ENCODE measurements at regions not wholly inside any gene's neighbourhood (a gene's known extent, or its start where the extent isn't known, plus 50 kb on each side); places are given as distances from the start of the nearest gene placed in this dataset.

DNA sequence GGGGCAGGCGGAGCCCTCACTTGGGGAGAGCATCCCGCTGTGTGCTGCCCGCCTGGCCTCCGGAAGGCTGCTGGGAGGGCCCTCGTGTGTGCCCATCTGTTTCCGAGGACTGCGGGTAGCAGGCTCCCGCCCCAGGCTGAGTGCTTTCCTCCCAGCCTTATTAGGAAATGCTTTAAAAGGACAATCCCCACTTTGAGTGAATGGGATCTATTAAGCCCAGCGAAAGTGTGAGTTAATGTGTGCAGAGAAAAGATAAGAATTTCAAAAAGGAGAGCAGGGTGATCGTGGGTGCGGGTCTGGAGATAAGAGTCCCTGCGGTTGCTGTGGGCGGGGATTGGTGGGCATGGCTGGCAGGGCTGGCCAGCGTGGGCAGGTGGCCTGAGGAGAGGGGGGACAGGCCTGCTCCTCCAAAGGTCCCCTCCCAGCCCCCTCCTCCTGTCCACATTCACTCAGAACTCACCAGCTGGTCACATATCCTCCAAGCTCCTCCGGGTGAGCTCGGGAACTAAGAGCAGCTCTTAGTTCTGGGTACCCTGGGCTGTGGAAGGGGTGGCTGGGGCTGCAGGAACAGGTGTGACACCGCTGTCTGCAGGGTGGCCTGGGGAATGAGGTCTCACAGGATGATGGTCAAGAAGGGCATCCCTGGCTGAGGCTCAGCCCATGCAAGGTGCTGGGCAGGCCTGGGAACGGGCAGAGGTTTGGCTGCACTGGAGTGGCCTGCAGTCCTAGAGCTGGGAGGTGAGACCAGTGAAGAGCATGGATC is 1260.3 kb downstream of the BRD1 start:
- Histone ChIP-seq H3K4me1 (ENCODE audit: insufficient read depth, low read length) (no peaks in the 10 kb centered on the region), H3K4me3 (ENCODE audit: low read length) (no peak overlapping the region), H3K27me3 (ENCODE audit: insufficient read depth, low read length) (no peaks in the 10 kb centered on the region), H2AFZ (ENCODE audit: low read depth, low read length) (no peak overlapping the region), H3K36me3 (ENCODE audit: insufficient read depth, low read length) (no peaks in the 10 kb centered on the region), H3K9me3 (ENCODE audit: low read length) (peaks cover 4% of the 10 kb centered on the region)

DNA sequence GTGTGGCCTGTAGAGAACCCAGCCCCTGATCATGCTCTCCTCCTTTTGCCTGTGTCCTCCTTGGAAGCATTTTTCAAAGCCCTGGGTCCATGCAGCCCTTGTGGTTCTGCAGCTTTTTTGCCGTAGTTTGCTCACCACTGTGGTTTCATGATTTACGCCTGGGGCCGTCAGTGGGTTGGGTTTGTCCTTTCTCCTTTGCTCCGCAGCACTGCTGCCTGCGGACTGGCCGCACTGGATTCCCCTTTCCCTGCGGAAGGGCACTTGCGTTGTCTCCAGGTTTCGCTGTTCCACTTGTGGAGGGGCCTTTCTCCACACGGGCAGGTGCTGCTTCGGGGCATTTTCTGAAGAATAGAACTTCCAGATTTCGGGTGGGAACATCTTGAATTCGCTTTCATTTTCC is 1260.9 kb downstream of the BRD1 start:
- H3K36me3 ChIP-seq (ENCODE audit: insufficient read depth, low read length): no peaks in the 10 kb centered on the region
- H3K4me1 ChIP-seq (ENCODE audit: insufficient read depth, low read length): peaks cover 1% of the 10 kb centered on the region
- H3K4me3 ChIP-seq (ENCODE audit: low read length): no peak overlapping the region
- no peak overlapping the region for H2AFZ ChIP-seq (ENCODE audit: low read depth, low read length)
- no peaks in the 10 kb centered on the region for H3K27me3 ChIP-seq (ENCODE audit: insufficient read depth, low read length)
- H3K9me3 ChIP-seq (ENCODE audit: low read length): peaks cover 4% of the 10 kb centered on the region

DNA sequence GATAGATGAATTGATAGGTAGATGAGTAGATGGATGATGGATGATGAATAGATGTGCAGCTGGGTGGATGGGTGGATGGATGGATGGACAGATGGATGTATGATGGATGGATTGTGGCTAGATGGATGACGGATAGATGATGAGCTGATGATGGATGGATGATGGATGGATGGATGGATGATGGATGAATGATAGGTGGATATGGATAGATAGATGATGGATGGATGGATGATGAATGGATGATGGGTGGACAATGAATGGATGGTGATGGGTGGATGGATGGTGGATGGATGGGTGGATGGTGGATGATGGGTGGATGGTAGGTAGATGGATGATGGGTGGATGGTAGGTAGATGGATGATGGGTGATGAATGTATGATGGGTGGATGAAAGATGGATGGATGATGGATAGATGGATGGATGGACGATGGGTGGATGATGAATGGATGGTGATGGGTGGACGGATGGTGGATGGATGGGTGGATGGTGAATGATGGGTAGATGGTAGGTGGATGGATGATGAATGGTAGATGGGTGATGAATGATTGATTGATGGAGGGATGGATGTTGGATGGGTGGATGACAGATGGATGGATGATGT is 1261.7 kb downstream of the BRD1 start:
- H3K9me3 ChIP-seq (ENCODE audit: low read length): peaks cover 4% of the 10 kb centered on the region
- H3K27me3 ChIP-seq (ENCODE audit: insufficient read depth, low read length): no peaks in the 10 kb centered on the region
- no peaks in the 10 kb centered on the region for H3K36me3 ChIP-seq (ENCODE audit: insufficient read depth, low read length)
- H3K4me3 ChIP-seq (ENCODE audit: low read length): no peak overlapping the region
- H3K4me1 ChIP-seq (ENCODE audit: insufficient read depth, low read length): peaks cover 8% of the 10 kb centered on the region
- H2AFZ ChIP-seq (ENCODE audit: low read depth, low read length): no peak overlapping the region

DNA sequence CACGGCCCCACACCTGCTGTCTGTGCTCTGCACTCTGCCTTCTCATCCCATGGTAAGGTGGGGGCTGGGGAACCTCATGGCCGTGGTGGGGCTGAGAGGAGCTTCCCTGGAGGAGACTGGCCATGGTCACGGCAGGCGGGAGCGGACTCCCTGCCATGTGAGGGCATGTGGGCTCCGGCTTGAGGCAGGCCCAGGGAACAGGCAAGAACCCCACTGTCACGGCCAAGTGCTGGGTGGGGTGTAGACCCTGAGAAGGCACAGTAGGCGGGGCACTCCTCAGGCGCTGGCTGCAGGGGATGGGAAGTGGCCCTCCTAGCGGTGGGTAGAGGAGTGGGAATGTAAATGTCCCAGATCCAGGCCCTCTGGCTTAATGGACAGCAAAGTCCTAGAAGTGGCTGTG is 1262.7 kb downstream of the BRD1 start:
- H3K27me3 ChIP-seq (ENCODE audit: insufficient read depth, low read length): no peaks in the 10 kb centered on the region
- H3K4me3 ChIP-seq (ENCODE audit: low read length): no peak overlapping the region
- H2AFZ ChIP-seq (ENCODE audit: low read depth, low read length): no peak overlapping the region
- H3K9me3 ChIP-seq (ENCODE audit: low read length): peaks cover 2% of the 10 kb centered on the region
- peaks cover 8% of the 10 kb centered on the region for H3K4me1 ChIP-seq (ENCODE audit: insufficient read depth, low read length)
- no peaks in the 10 kb centered on the region for H3K36me3 ChIP-seq (ENCODE audit: insufficient read depth, low read length)

DNA sequence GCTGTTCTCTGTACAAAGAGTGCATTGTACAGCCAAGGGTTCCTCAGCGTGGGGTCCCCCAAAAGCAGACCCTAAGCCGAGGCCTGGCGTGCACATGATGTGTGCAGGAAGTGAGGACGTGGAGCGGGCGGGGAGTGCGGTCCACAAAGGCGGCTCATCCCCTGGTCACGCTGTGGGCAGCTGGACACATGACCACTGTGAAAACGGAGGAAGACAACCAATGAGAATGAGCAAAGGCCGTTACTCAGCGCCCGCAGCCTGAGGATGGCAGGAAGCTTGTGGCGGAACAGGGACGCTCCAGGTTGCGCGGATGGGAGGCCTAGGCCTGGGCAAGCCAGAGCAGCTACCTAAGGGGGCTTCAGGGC is 1263.7 kb downstream of the BRD1 start:
- Histone ChIP-seq H3K4me1 (ENCODE audit: insufficient read depth, low read length) (peaks cover 8% of the 10 kb centered on the region), H3K27me3 (ENCODE audit: insufficient read depth, low read length) (no peaks in the 10 kb centered on the region), H3K4me3 (ENCODE audit: low read length) (no peak overlapping the region), H3K9me3 (ENCODE audit: low read length) (no peaks in the 10 kb centered on the region), H3K36me3 (ENCODE audit: insufficient read depth, low read length) (no peaks in the 10 kb centered on the region), H2AFZ (ENCODE audit: low read depth, low read length) (no peak overlapping the region)

DNA sequence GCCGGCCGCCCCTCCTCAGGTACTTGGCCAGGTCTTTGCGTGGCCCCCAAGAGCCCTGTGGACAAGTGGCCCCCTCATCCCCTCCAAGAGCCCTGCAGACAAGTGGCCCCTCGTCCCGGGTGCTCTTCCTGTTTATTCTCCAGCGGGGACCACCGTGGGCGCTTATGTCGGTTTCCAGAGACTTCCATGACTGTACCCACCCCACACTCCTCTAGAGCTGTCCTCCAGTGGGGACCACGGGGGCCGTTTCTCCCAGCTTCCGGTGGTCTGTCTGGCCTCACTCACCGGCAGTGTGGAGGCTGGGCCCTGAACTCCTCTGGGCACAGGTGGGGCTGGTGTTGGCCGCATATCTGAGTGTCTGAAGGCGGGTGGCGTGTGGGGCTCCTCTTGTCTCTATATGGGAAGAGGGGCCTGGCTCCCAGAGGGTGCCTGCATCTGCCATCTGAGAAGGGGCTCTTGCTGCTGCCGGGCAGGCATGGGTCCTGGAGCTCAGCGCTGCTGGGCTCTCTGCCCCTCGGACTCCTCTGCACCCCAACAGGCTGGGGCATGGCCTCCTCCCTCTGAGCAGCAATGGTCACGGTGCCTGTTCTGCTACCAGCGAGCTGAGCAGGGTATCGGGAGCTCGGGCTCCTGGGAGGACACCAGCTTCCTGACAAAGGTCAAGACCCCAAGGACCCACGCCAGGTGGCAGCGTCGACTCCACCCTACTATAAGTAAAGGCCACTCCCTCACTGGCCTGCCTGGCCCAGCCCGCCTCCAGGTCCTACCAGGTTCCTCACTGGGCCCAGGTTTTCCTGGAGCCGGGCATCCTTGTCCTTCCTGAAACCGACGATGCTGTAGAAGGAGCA is 1264.3 kb downstream of the BRD1 start:
- H3K36me3 ChIP-seq (ENCODE audit: insufficient read depth, low read length): no peaks in the 10 kb centered on the region
- peaks cover 8% of the 10 kb centered on the region for H3K4me1 ChIP-seq (ENCODE audit: insufficient read depth, low read length)
- H3K27me3 ChIP-seq (ENCODE audit: insufficient read depth, low read length): no peaks in the 10 kb centered on the region

DNA sequence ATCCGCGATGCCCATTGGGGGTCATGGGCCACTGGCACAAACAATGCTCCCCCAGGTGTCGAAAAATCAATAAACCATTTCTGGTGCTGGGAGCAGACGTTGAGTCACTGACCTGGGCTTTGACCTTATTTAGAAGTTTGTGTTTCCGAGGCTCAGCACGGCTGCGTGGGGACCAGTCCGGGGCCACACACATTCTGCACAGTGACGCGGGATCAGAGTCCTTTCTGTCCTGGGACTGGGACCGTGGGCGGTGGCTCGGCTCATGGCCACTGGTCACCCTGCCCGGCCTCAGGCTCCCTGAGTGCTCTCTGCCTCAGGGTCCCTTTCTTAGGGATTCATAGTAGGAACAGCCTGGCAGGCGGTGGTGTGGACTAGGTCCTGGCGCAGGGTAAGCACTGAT is 1266.0 kb downstream of the BRD1 start:
- peaks cover 8% of the 10 kb centered on the region for H3K4me1 ChIP-seq (ENCODE audit: insufficient read depth, low read length)
- no peak overlapping the region for H2AFZ ChIP-seq (ENCODE audit: low read depth, low read length)
- no peaks in the 10 kb centered on the region for H3K9me3 ChIP-seq (ENCODE audit: low read length)
- no peaks in the 10 kb centered on the region for H3K27me3 ChIP-seq (ENCODE audit: insufficient read depth, low read length)
- H3K36me3 ChIP-seq (ENCODE audit: insufficient read depth, low read length): no peaks in the 10 kb centered on the region
- H3K4me3 ChIP-seq (ENCODE audit: low read length): no peak overlapping the region

More for the DNA sequence above, 1264.3 kb downstream of the BRD1 start:
- Histone ChIP-seq H3K4me3 (ENCODE audit: low read length) (no peak overlapping the region), H2AFZ (ENCODE audit: low read depth, low read length) (no peak overlapping the region), H3K9me3 (ENCODE audit: low read length) (no peaks in the 10 kb centered on the region)

DNA sequence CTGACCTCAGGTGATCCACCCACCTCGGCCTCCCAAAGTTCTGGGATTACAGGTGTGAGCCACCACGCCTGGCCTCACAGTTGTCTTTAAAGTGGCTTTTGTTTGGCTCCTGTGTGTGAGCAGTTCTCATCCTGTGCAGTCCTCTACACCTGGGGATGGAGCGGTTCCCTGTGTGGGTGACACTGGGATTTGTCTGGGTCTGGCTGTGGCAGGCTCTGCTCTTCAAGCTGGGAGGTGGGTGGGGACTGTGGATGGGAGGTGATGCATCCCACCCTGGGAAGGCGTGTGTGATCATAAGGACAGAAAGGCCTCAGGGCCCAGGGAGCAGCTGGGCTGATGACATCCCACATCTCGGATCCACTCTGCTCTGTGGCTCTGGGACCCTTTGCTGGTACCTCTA is 1266.8 kb downstream of the BRD1 start:
- H3K4me1 ChIP-seq (ENCODE audit: insufficient read depth, low read length): peaks cover 8% of the 10 kb centered on the region
- no peaks in the 10 kb centered on the region for H3K36me3 ChIP-seq (ENCODE audit: insufficient read depth, low read length)
- H3K4me3 ChIP-seq (ENCODE audit: low read length): no peak overlapping the region
- no peaks in the 10 kb centered on the region for H3K27me3 ChIP-seq (ENCODE audit: insufficient read depth, low read length)
- H3K9me3 ChIP-seq (ENCODE audit: low read length): no peaks in the 10 kb centered on the region
- no peak overlapping the region for H2AFZ ChIP-seq (ENCODE audit: low read depth, low read length)

DNA sequence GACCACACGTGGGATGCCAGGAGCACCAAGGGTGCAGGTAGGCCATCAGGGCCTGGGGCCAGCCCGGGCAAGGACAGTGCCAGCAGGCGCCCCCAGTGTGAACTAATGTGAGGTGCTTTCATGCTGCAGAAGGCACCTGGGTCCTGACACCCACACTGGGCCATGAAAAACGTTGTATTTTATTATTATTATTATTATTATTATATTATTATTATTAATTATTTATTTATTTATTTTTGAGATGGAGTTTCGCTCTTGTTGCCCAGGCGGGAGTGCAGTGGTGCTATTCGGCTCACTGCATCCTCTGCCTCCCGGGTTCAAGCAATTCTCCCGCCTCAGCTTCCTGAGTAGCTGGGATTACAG is 1267.3 kb downstream of the BRD1 start:
- H3K27me3 ChIP-seq (ENCODE audit: insufficient read depth, low read length): no peaks in the 10 kb centered on the region
- no peaks in the 10 kb centered on the region for H3K9me3 ChIP-seq (ENCODE audit: low read length)
- no peaks in the 10 kb centered on the region for H3K36me3 ChIP-seq (ENCODE audit: insufficient read depth, low read length)
- no peak overlapping the region for H3K4me3 ChIP-seq (ENCODE audit: low read length)
- H3K4me1 ChIP-seq (ENCODE audit: insufficient read depth, low read length): peaks cover 8% of the 10 kb centered on the region
- no peak overlapping the region for H2AFZ ChIP-seq (ENCODE audit: low read depth, low read length)

DNA sequence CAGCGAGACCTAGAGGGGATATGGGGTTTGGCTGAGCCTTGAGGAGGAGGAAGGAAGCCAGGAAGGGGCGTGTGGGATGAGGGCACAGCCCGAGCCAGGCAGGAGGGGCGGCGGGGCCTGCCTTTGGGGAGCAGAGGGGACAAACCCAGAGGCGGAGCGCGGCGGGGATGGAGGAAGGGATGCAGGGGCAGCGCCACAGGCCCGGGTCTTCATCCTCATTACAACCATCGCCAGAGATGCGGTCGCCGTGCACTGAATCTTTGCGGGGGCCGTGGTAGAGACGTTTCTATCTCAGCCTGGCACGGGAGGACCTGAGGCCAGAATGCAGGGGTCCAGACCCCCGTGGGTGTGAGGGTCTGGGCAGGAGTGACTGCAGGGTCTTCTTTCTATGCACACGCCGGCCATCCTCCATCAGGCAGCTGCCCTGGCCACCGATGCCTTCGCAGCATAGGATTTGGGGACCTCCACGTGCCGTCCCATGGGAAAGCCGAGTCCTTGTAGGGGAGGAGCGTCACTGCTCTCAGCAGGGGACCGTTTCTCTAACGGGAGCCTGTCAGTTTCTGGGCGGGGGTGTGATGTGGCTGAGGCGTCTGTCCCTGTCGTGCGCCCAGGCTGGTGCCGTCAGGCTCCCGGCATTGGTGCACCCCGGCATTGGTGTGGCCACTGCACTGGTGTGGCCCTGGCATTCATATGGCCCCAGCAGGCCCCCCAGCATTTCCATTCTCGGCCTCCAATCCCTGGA is 1267.9 kb downstream of the BRD1 start:
- Histone ChIP-seq H3K4me3 (ENCODE audit: low read length) (no peak overlapping the region), H3K4me1 (ENCODE audit: insufficient read depth, low read length) (peaks cover 8% of the 10 kb centered on the region), H2AFZ (ENCODE audit: low read depth, low read length) (no peak overlapping the region), H3K27me3 (ENCODE audit: insufficient read depth, low read length) (no peaks in the 10 kb centered on the region), H3K36me3 (ENCODE audit: insufficient read depth, low read length) (no peaks in the 10 kb centered on the region), H3K9me3 (ENCODE audit: low read length) (no peaks in the 10 kb centered on the region)

DNA sequence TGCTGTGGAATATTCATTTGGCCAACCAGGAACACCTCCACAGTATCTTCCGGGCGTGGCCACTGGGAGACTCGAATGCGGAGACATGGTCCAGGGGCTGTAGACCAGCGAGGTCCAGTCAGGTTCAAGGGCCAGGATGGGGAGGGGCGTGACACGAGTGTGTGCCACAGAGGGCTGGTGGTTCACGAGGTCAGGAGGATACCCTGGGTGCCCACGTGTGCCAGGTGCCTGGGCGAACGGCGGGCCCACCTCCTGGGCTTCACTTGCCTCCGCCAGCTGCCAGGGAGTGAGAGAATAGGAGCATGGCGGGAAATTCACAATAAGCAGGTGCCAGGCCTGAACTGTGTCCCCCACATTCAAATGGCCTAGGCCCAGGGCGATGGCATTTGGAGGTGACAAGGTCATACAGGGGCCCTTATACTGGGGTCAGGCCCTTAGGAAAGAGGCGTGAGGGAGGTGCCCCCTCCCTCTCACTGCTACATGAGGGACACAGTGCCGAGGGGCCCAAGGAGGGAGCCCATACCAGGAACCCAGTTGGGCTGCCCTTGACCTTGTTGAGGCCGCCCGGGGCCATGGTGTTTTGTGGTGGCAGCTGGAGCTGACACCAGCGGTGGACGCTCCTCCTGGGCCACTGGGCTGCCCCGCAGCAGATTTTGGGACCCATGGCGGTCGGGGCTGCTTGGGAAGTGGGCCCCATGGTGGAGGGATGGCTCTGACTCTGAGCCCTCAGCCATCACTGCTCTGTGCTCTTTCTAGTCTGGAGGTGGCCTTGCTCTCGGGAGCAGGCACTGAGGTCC is 1268.9 kb downstream of the BRD1 start:
- no peak overlapping the region for H3K4me3 ChIP-seq (ENCODE audit: low read length)
- no peak overlapping the region for H2AFZ ChIP-seq (ENCODE audit: low read depth, low read length)
- H3K36me3 ChIP-seq (ENCODE audit: insufficient read depth, low read length): no peaks in the 10 kb centered on the region
- no peaks in the 10 kb centered on the region for H3K9me3 ChIP-seq (ENCODE audit: low read length)
- H3K4me1 ChIP-seq (ENCODE audit: insufficient read depth, low read length): peaks cover 8% of the 10 kb centered on the region
- H3K27me3 ChIP-seq (ENCODE audit: insufficient read depth, low read length): no peaks in the 10 kb centered on the region

DNA sequence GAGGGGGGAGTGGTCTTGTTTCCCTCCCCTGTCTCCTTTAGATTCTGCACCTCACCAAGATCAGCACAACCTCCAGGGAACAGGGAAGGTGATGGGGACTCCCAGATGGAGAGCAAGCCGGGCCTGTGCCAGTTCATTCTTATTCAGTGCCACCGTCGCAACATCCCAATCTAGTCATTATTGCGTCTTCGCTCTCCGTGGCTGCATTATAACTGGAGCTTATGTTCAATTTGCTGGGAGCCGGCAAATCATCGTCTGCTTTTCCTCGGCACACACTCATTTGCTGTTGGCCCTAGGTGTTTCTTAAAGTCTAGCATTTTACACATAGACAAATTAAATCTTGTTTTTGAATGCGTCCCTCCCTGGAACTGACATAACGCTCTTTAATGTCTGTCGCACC is 1269.7 kb downstream of the BRD1 start:
- H3K4me1 ChIP-seq (ENCODE audit: insufficient read depth, low read length): peaks cover 8% of the 10 kb centered on the region
- H3K27me3 ChIP-seq (ENCODE audit: insufficient read depth, low read length): peaks cover 2% of the 10 kb centered on the region
- no peak overlapping the region for H2AFZ ChIP-seq (ENCODE audit: low read depth, low read length)
- H3K36me3 ChIP-seq (ENCODE audit: insufficient read depth, low read length): no peaks in the 10 kb centered on the region
- no peak overlapping the region for H3K4me3 ChIP-seq (ENCODE audit: low read length)
- no peaks in the 10 kb centered on the region for H3K9me3 ChIP-seq (ENCODE audit: low read length)

Data from neuron (in vitro differentiated cells).